Sigmoid colon (tissue), 3 donors: ENCODE measurements at regions not wholly inside any gene's neighbourhood (a gene's known extent, or its start where the extent isn't known, plus 50 kb on each side); places are given as distances from the start of the nearest gene placed in this dataset.

Experiments
- CTCF ChIP-seq, 4 experiments: fragments of 450-650 bp in 3 of 4; fragments of 200-600 bp in 1 of 4; IDR thresholded peaks; one replicate each; pipeline ENCODE4 v1.5.1; 2016 to 2019; ENCODE audit warnings: antibody characterized with exemption in 4 of 4, mild to moderate bottlenecking in 3 of 4, moderate library complexity in 2 of 4
- POLR2A ChIP-seq, 2 donors: fragments of 450-650 bp; IDR thresholded peaks; one replicate each; pipeline ENCODE4 v1.6.1; 2016; ENCODE audit warnings: antibody characterized with exemption in 2 of 2, mild to moderate bottlenecking in 2 of 2, moderate library complexity in 2 of 2

GRCh38 chr5:162703914-162704313, 636.3 kb downstream of the GABRG2 start:
- TF ChIP-seq POLR2A (IDR thresholded peaks at IDR 0.05) (no peak), CTCF (IDR thresholded peaks at IDR 0.05) (no peak)
